GM21515 (cell line): ENCODE measurements at regions not wholly inside any gene's neighbourhood (a gene's known extent, or its start where the extent isn't known, plus 50 kb on each side); places are given as distances from the start of the nearest gene placed in this dataset.

ENCODE experiments used
- ATAC-seq: cut with Tn5 transposase; IDR thresholded peaks from one replicate; pipeline ENCODE4 v1.9.1; 2021; ENCODE audit not compliant: unreplicated experiment

DNA sequence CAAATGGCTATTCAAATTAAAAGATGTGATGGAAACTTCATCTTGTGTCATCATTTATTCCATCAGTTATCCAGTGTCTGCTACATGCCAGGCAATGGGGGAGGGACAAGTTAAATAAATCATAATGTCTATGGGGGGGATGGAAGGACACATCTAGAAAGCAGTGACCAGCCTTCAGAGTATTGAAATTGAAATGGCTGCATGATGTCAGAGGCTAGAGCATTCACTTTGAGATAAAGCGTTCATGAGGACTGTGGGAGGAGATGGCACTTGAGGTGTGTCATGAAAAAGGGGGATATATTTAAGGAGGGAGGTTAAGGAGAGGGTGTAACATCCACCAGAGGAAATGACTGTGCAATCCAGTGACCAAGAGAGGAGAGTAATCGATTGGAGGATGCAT lies 50.6 kb downstream of the SLIT2 start:
- no peak for ATAC-seq

- ATAC-seq = no peak
Observed at GRCh38 chr4:20305976-20306375, 54.3 kb downstream of the SLIT2 start.

DNA sequence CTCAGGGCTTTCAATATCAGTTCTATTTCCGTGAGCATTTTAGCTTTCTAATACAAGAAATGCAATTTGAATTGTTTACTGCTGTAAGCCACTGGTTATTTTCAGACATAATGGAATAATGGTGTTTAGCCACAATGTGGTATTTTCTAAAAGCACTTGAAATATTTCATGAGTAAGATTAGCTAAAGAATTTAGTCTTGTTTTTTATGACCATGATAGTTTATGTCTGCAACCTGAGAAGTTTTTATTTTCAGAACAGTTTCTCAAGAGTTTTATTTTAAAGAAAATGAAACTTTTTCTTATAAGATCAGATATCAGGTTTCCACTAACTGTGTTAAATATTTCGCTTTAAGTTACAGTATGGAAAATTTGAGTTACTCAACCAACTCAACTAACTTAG lies 60.2 kb downstream of the SLIT2 start:
- ATAC-seq = no peak

DNA sequence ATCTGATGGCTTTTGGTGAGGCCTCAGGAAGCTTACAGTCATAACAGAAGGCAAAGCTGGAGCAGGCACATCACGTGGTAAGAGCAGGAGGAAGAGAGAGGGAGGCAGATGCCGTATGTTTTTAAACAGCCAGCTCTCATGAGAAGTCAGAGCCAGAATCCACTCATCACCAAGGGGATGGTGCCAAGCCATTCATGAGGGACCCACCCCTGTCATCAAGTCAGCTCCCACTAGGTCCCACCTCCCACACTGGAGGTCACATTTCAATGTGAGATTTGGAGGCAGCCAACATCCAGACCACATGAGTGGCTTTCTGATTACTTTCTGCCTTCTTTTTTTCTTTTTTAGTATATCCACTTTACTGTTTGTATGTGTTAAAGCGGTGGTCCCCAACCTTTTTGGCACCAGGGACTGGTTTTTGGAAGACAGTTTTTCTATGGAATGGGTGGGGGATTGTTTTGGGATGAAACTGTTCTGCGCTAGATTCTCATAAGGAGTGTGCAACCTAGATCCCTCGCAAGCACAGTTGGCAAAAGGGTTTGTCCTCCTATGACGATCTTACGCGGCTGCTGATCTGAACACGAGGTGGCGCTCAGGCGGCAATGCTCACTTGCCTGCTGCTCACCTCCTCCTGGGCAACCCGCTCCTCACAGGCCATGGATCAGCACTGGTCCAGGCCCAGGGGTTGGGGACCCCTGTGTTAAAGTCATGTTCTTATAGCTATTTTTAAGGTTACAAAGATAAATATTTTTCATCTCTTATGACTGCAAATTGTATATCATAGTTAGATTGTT lies 61.7 kb downstream of the SLIT2 start:
- no peak for ATAC-seq

GRCh38 chr4:20317424-20317985 lies 65.8 kb downstream of the SLIT2 start:
- ATAC-seq = no peak

GRCh38 chr4:20318001-20318908 lies 66.5 kb downstream of the SLIT2 start:
- ATAC-seq = no peak

DNA sequence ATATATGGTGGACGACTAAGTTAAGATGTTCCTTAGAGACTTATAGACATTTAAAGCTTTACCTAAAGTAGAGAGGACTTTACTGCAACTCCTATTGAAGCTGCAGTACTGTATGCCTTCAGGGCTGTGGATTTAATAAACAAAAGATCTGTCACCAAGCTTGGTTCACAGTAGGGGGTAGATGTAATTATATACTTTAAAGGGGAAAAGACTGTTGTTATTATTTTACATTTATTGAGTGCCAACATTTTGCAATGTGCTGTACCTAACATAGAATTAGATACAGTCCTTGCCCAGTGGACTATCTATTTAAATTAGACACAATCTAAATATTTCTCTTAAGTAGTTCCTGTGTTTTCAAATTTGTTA lies 67.2 kb downstream of the SLIT2 start:
- no peak for ATAC-seq

DNA sequence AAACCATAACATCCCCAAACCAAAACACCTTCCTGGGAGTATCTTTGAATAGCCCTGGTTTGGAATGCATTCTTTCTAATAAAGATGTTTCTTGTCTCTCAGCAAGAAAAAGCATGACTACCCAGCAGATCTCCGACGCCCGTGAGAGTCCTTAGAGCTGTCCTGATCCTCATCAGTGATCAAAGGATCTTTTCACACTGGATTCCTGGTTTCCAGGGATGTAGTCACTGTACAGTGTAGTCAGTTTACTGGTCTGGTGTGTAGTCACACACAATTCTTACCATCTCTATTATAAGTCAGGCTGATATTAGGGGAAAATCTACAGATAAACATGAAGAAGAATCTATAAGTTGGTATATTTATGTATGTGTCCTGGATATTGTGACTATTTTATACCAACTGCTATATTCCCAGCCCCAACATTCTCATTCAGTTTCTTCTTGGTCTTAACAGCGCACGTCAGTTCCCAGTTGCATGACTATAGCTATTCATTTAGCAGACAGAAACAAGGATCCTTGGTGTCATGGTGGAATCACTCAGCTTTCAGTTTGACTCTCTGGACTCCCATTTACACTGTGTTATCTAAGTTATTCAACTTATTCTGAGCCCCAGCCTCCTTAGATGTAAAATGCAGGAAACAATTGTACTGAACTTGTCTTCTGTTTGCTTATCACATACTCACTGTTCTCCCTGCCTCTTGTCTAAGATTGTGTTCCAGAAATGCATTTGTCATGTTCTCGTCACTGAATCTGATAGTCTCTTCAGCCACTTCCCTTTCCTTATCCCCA lies 68.3 kb downstream of the SLIT2 start:
- ATAC-seq = no peak

DNA sequence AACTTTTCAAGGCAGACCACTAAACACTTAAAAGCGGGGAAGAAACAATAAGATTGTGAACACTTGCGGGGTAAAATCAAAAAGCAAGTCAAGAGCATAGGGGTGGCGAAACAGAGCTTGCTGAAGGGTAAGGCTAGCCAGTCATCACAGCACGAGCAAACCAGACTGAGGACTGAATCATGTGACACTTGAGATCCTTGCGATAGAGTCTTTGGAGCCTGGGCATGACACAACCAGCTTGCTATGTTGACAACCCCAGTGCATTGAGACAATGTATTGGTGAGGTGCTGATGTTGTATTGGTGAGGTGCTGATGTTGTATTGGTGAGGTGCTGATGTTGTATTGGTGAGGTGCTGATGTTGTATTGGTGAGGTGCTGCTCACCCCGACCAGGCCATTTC lies 72.3 kb downstream of the SLIT2 start:
- ATAC-seq = no peak

- no peak for ATAC-seq
Observed at GRCh38 chr4:20326460-20326859, 74.8 kb downstream of the SLIT2 start.

DNA sequence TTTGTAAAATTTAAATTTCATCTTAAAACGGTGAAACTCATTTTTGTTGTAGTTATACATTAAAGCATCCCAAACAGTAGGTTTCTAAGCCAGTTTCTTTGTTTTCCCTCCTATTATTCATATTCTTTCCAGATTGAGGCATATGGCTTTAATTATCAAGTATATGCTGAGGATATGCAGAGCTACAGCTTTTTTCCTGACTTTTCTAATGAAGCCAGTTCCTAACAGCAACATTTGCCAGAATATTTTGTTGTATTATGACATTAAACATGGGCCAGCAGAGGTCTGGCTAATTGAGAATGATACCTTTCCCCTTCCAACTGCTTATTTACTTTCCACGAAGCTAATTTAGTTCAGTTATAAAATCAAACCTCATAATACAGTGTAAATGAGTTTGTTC lies 75.3 kb downstream of the SLIT2 start:
- no peak for ATAC-seq

DNA sequence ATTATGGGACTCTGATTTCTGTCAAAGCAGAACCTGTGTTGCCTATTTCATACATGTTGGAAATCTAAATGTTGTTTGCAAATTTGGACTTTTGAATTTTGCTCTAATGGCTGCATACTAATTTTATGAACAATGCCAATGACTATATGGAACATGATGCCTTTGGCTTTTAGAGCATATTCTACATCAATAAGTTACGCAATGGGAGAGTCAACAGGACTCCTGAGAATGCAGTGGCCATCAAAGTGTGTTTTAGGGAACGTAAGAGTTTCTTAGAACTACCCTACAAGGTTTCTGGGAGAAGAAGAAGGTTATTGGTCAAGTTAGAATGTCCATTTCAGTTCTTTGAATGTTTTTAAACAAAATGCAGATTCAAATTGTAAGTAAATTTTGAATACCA lies 76.1 kb downstream of the SLIT2 start:
- ATAC-seq = no peak

DNA sequence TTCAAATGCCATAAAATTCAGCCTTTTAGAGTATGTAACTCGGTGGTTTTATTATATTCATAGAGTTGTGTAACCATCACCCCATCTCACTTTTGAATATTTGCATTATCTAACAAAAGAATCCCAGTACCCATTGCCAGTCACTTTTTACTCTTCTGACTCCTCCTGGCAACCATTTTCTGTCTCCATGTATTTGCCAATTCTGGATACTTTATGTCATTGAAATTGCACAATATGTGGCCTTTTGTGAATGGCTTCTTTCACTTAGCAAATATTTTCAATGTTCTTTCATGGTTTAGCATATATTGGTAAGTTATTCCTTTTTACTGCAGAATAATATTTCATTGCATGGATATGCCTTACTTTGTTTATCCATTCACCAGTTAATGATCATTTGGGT lies 79.9 kb downstream of the SLIT2 start:
- no peak for ATAC-seq

GRCh38 chr4:20333141-20333715 lies 81.5 kb downstream of the SLIT2 start:
- ATAC-seq = no peak

GRCh38 chr4:20337261-20337664 lies 85.6 kb downstream of the SLIT2 start:
- ATAC-seq = no peak

DNA sequence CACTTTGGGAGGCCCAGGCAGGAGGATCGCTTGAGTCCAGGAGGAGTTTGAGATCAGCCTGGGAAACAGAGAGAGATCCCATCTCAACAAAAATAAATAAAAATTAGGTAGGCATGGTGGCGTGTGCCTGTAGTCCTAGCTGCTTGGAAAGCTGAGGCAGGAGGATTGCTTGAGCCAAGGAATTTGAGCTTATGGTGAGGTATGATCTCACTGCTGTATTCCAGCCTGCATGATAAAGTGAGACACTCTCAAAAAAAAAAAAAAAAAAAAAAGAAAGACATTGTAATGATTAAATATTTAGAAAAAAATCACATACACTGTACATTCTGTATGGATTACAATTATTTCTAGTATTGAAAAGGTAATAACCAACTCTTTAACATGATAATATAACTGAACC lies 87.1 kb downstream of the SLIT2 start:
- no peak for ATAC-seq

- ATAC-seq = no peak
Observed at GRCh38 chr4:20341134-20341738, 89.5 kb downstream of the SLIT2 start.

- no peak for ATAC-seq
Observed at GRCh38 chr4:20347531-20347930, 95.8 kb downstream of the SLIT2 start.

DNA sequence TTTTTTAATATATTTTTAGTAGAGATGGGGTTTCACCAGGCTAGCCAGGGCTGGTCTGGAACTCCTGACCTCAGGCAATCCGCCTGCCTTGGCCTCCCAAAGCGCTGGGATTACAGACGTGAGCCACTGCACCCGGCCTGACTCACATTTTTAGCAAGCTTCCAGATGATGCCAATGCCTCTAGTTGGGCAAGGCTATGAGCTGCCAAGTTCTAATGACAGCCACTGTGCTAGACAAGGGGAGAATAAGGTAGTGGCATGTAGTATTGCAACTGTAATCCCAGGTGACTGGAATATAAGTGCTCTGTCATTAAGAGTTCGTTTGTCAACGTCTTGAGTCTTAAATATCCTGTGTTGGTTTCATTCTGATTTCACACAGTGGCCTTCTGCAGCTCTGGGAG lies 96.7 kb downstream of the SLIT2 start:
- no peak for ATAC-seq

DNA sequence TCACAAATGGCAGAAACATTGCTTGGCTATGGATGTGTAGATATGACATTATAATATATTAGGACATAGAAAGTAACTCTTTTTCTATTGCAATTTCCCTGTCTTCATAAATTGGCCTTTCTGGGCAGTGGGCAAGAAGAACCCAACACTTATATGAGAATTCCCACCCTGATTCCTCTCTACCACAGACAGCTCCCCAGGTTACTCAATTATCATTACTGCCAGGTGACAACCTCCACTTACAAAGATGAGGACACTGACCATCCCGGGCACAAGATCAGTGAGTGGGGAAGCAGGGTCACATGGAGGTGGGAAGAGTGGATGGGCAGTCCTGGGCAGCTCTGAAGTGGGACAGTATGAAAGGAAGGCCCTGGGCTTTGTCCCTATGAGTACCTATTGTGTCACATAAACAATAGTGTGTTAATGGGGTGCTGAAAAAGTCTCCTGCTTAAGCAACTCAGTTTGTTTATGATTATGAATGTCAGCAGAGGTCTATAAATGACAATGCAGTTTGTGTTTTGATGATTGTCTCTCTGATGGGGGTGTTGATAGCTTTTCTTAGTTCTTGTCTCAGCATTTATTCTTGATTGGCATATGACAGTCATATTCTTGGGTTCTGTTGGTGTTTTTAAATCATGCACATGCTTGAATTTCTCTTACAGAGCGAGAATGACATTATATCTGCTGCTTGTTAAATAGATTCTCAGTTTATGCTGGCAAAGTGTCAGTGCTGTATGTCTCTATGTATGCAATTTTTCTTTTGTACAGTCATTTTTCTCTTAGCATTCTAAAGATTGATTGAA lies 99.9 kb downstream of the SLIT2 start:
- ATAC-seq = no peak
